GM20431 (cell line): ENCODE measurements at regions not wholly inside any gene's neighbourhood (a gene's known extent, or its start where the extent isn't known, plus 50 kb on each side); places are given as distances from the start of the nearest gene placed in this dataset.

ENCODE experiments used
- in situ Hi-C: fragments of 300-500 bp; cut with MseI, MboI; formaldehyde crosslinking; loops from one replicate; pipeline ENCODE4 v1.15.0; 2020; ENCODE audit warnings: low sequenced_read_pairs; ENCODE audit not compliant: unreplicated experiment

DNA sequence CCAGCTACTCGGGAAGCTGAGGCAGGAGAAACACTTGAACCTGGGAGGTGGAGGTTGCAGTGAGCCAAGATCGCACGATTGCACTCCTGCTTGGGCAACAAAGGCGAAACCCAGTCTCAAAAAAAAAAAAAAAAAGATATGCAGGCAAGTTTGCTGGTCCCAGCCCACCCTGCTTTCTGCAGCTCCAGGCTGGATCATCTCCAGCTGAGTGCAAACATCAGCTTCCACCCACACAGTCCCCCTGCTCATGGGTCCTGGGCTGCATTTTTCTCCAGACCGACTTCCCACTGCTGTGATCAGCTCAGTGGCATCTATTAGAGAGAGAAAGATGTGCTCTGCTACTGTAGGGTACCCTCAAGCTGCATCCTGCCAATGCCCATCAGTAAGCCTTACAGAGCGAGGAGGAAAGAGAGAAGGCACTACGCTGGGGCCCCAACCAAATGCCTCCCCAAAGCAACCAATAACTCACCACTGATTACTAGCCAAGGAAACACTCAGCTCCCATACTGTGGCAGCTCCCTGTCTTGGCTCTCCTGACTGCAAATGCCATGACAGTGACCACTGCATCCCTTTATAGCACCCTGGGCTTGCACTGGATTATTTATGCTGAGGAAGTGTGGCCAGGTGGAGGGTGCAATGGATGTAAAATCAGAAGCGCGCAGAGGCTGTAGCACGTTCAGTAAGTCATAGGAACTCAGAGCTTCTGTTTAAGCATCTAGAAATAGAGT, 170.9 kb upstream of the ZNF507 start:
- in situ Hi-C loops, result no loop called here

DNA sequence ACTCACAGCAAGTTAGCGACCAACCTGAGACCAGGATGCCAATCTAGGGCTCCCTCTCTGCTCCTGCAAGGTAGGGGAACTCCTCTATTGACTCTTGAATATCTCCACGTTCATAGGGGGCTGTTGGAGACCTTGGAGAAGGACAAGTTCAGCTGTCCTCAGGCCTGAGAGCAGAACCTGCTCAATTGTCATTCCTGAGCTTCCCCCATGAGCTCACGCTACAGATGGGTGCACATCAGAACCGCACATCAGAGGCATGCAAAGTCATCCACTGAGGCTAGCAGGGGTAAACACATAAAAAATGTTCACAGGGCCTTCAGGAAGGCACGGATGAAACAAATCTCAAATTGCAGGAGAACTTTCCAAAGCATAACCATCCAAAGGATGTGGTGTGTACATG, 168.8 kb upstream of the ZNF507 start:
- in situ Hi-C loops, result no loop called here

DNA sequence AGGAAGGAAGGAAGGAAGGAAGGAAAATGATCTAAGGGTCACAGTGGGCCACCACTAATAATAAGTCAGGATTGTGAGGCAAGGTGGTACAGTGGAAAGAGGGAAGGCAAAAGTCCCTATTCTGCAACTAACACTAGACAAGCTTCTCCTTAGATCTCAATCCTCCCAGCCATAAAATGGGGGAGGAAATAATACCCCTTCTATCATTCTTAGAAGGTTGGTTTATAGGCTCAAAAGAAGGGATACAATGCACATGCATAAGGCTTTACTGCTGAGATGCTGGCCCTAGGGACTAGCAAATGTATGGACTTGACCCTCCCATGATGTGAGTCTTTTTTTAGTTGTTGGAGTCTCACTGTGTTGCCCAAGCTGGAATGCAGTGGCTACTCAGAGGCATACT, 167.7 kb upstream of the ZNF507 start:
- in situ Hi-C loops, result no loop called here

DNA sequence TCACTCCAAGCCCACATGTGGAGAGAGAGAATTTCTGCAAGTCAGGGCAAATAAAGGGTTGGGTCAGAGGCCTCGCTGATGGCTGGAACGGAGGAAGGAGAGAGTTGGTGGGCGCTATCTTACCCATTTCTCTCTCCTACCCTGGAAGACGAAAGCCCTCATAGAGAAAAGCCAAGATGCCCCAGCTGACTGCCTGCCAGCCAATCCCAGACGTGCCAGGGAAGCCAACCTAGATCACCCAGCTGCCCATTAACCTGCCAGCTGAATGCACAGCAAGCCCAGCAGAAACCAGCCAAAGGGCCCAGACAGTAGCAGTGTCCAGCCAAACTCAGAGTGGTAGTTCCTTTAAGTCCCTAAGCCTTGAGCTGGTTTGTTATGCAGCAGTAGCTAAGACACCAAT, 167.0 kb upstream of the ZNF507 start:
- in situ Hi-C loops, result no loop called here

DNA sequence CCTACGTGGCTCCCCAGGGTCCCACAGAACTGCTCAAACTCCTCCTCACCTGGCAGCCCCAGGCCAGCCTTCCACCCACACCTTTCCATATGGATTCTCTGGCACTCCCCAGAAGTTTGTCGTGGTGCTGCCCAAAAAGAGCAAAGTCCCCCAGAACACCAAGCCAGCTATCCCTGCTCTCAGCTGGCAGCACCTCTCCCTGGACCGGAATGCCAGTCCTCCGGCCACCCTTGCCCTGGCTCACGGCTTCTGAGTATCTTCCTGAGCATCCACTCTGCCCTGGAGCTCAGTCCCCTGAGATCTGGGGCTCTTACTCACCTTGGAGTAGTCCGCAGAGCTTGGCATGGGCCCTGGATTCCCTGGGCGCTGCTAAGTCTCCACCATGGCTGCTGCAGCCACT, 166.5 kb upstream of the ZNF507 start:
- in situ Hi-C loops, result no loop called here

DNA sequence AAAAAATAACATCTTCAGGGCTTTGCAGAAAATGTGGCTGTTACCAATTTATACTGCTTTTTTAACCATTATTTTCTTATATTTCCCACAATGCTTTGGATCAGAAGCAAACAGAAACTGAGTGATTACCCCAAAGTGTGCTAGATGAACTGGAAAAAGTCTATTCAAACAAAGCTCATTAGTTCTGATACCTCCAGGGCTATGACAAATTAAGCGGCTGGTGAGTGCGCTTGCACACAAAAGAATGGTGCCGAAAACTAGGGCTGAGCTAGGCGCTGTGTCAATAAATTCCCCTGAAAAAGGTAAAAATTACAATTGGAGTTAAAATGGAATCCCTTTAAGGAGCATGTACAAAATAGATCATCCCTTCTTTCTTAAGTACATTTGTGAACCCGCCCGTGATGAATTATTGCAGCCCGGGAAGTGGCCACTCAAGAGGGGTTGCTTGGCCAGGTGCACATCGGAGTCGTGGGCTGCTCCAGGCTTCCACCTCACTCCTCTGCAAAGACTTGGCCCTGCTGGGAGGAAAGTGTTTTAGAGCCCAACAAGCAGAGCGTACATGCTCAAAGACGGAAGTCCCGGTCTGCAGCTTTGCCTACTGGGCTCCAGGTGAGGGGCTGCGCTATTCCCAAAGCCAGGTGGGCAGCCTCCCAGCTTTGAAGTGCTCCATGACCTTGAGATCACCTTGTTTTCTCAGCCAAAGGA, 164.0 kb upstream of the ZNF507 start:
- in situ Hi-C loops, result no loop called here

DNA sequence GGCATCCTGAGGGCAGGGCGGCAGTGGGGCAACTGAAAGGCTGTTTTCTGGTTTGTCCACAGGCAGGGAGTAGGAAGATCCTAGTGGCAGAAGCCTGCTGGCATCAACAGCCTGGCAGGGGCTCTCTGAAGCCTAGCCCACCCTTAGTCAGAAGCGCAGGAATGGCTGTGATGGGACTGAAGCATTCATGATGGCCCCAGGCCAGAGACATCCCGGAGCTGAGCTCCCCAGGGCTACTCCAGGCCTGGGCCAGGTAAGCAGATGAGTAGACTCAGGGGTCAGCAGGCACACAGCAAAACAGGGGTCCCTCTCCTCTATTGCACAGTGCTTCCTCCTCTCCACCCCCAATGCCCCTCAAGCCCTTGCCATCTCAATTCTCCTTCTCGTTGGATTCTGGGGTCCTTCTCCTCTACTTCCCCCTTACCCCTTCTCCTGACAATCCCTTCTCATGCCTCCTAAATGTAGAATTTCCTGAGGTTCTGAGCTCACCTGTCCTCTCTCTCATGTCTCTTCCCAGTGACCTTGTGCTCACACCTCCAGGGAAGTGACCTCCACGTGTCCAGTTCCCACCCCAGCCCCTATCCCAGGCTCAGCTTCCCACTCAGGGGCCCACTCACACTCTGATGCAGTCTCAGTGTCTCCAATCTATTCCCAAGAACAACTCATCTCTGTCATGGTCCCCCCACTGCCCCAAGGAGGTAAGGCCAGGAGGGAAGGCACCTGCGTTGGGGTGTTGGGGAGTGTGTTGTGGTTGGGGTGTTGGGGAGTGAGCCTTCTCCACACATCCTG, 158.7 kb upstream of the ZNF507 start:
- in situ Hi-C loops, result no loop called here

DNA sequence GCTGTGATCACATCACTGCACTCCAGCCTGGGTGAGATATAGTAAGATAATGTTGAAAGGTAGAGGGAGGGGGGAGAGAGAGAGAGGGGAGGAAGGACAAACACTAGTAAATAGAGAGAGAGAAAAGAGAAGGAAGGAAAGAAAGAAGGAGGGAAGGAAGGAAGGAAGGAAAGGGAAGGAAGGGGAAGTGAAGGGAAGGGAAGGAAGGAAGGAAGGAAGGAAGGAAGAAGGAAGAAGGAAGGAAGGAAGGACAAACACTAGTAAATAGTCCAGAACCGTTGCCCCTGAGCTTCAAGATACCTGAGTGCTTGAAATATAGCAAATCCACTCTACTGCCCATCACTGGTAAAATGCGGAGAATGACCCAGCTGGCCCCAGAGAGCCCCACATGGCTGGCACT, 156.5 kb upstream of the ZNF507 start:
- in situ Hi-C loops, result no loop called here

DNA sequence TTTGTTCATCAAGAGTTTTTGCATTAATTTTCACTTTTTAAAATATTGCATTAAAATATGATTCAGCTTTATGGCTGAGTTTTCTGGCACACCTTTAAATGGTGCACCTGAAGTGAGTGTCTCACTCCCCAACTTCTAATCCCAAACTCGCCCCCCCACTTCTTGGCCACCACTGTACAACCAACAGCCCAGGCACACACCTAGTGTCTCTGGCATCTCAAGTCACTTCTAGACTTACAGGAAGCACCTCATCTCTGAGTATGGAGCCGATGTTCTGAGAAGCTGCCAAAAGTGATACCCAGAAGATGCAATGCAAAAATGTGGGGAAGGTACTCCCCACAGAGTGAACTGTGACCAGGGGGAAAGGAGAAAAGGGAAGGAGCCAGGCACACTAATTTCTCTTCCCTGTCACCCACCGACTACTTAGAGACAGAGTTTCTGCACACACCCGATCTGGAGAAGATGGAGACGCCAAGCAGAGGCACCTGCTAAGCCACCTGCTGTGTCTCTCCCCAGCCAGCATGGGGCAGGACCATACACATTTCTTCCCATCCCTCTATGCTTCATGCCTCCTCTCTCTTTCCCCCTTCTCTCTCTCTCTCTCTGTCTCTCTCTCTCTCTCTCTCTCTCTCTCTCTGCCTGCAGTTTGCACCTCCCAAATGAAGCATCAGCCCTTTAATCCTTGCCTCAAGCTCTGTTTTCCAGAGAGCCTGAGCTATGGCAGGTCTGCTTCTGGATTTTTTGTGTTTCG, 155.3 kb upstream of the ZNF507 start:
- in situ Hi-C loops, result no loop called here

DNA sequence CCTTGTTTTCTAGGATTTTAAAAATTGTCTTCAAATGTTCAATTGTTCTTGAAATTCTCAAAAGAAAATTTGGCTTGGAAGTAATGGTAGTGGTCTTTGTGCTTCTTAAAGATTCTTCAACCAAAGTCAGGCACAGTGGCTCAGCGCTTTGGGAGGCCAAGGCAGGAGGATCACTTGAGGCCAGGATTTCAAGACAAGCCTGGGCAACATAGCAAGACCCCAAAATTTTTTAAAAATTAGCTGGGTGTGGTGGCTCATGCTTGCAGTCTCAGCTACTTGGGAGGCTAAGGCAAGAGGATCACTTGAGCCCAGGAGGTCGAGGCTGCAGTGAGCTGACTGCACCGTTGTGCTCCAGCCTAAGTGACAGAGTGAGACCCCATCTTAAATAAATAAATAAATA, 153.5 kb upstream of the ZNF507 start:
- in situ Hi-C loops, result no loop called here

DNA sequence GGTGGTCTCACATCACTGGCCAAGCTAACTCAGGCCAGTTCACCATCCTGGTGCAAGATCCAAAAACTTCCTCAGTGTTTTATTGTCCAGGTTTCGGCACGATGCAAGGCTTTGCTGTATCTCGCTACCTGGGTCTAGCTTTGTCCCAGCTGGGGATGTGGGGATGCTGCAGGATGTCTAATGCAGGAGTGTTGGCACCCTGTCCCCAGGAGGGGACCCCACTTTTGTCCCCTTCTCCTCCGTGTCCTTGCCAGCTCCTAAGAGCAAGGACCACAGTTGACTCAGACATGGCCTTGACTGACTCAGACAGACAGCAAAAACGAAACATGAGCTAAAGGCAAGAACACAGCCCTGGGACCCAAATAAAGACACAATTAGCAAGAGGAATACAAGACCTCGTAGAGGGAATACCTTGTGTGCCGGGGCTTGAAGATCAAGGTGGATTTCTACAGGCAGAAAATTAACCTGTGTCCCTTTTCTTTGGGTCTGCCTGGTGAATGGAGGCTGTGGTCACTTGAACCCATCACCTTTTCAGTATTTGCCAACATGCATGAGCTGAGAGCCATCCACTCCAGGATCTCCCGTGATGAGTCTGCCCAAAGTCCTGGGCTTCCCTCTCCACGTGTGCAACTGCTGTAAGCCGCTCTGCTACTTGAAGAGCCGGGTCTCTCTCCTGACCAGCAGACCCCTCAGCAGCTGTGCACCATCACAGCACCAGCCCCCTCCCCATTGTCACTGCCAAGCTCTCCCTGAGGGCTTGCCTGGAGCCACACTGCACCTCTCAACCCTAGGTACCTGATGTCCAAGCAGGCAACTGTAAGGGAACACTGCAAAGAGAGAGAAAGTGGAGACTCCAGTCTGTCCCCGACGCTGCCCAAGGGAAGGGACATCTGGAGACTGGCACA, 149.5 kb upstream of the ZNF507 start:
- in situ Hi-C loops, result no loop called here

DNA sequence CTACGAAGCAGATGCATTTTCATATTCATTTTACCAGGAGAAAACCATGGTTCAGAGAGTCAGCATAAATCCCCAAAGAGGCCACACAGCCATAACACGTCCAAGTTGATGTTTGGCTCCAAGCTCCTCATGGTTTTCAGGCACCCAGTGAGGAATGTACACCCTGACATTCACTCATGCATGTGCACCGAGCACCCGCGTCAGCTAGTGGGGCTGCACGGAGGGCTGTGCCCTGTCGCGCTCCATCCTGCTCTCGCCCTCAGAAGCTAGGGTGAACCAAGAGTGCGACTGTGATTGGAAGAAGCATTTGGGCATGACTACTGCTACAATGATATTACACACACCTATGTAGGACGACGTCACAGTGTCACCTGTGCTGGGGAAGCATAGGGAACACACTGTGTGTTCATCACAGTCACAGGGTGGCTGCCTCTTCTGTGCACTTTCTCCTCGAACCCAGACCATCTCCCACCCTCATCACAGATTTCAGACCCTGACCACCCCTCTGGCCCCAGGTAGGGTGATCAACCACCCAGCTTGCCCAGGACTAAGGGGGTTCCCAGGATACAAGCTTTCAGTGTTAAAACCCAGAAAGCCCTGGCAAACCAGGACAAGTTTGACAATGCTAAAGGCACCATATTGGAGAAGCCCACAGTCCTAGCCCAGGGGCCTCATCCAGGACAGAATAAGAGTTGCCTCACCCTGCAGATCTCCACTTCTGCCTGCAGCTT, 148.6 kb upstream of the ZNF507 start:
- in situ Hi-C loops, result no loop called here

DNA sequence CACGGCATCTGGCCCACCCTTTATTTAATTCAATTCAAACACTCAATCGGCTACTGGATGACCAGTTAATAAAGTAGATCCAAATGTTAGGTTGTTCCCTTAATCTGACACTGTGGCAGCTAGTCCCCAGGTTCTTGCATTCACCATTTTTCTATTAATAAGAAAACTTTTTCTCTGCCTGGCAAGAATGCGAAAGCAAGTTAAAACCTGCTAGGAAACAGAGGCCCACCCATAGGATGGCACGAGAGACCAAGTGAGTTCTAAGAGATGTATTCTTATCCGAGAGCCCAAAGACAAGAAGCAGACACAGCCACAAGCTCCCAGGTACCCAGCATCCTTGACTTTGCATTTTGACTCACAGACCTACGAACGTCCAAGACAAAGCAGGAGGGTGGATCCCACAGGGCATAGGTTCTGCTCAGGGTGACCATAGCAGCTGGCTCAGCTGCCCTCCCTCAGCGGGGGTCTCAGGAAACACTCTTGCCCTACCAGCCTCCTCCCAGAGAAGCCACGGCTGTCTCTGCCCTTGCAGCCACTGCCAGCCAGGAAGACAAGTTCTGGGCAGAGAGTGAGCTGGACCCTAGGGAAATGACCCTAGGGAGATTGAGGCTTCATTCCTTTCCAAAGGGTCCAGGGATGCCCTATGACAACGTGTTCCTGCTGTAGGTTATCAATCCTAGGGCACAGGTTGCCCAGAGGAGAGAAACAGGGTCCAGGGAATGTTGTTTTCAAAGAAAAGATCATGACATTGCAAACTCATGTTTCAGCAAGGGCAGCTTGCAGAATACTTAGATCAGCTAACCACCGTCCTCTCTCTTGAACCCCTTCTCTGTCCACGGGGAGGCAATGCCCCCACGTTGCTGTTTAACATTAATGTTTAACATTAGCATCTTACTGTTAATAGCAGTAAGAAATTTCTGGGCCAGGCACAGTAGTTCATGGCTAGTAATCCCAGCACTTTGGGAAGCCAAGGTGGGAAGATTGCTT, 147.2 kb upstream of the ZNF507 start:
- in situ Hi-C loops, result no loop called here

DNA sequence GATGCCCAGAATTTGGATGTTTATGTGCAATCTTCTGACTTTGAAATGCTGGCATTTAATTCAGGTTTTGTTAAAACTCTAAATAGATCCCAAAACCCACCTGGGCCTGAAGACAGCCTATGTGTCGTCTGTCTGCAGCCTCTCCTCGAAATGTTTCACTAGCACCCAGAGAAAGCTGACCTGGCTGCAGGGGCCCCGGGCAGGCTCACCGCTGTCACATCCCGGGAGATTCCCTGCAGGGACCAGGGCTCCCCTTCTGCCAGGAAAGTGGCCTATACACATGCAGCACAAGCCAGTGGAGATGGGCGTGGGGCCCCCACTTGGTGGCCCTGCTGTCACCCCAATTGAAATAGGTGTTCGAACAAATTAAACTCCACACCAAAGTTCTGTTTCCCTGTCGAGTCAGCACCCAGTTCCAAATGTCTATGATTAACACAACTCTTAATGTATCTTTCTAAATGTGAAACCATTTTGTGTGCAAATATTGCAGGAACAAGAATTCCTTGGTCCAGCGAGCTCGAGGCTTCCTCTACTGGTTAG, 145.8 kb upstream of the ZNF507 start:
- in situ Hi-C loops, result no loop called here

DNA sequence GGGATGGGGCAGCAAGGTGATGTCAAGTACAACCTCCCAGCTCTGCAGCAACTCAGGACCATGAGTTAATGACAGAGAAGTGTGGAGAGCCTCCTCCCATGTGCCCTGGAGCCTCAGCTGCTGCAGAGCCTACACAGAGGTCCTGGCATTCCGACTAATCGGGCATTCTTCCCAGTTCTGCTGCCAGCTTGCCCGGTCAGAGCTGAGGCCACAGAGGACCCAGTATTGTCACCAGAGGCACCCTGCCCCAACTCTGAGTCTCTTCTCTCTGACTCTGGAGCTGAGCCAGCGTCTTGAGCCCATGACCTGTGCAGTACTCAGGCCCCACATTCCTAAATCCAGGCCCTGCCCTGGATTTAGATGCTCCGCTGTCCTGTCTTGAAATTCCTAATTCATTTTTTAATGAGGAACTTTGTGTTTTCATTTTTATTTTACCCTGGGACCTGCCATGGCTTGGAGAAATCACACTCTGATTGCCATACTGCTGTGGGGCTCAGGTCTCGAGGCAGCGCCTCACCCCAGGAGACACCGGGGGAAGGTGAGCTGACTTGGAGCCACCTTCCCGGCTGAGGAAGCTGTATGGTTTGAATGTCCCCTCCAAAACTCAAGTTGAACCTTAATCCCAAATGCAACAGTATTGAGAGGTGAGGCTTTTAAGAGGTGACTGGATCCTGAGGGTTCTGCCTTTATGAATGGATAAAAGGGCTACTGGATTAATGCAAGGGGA, 144.9 kb upstream of the ZNF507 start:
- in situ Hi-C loops, result no loop called here

DNA sequence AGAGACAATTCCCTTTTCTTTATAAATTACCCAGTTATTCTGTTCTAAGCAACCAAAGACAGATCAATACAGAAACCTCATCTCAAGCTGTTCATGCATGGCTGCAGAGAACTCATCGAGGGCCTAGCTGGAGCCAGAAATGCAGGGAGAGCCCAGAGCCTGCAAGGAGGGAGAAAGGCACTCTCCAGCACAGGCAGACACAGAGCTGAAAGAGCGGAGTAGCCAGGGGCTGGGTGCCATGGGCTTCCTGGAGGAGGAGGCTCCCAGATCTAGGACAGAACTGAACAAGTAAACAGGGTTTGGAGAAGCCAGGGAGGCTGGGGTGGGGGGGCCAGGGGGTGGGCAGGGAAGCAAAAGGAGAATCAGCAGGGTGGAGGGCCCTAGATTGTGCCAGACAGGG, 144.2 kb upstream of the ZNF507 start:
- in situ Hi-C loops, result no loop called here

DNA sequence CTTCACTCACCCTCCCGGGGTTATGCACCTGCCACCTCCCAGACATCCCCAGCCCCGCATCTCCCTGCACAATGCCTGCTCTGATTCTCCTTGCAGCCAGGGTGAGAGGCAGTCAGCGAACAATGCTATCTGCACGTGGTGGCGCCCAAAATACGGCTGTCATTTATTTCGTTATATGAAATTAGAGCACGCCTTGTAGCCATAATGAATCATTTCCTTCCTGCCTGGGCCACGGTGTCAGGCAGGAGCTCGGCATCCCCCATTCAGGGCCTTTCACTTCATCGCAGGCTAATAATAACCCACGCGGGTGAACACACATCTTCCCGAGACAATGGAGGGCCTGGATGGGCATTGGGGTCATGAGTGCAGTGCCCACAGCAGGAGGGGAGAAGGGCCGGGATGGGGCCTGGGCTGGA, 143.8 kb upstream of the ZNF507 start:
- in situ Hi-C loops, result no loop called here
